ENCODE measurements at regions not wholly inside any gene's neighbourhood (a gene's known extent, or its start where the extent isn't known, plus 50 kb on each side); places are given as distances from the start of the nearest gene placed in this dataset.

- Mint-ChIP-seq H3K4me3 (no peak overlapping the region), H3K36me3 (ENCODE audit: low read depth) (no peaks in the 10 kb centered on the region), H3K9me3 (no peaks in the 10 kb centered on the region), H3K27ac (no peak overlapping the region), H3K4me1 (ENCODE audit: low read depth) (no peaks in the 10 kb centered on the region), H3K27me3 (no peaks in the 10 kb centered on the region)
- ATAC-seq (no peak), DNase-seq (no peak)
- TF ChIP-seq CTCF (IDR thresholded peaks at IDR 0.05): no peak
- CTCF ChIA-PET: no interaction called here
- POLR2A ChIA-PET: no interaction called here
- intact Hi-C loops (cut with micrococcal nuclease): no loop called here
These were observed 163.5 kb downstream of the MBL2 start for GRCh38 chr10:52609071-52609470.

- CTCF ChIA-PET: no interaction called here
- no peaks in the 10 kb centered on the region for H3K36me3 Mint-ChIP-seq (ENCODE audit: low read depth)
- DNase-seq (no peak), ATAC-seq (no peak)
- H3K27me3 Mint-ChIP-seq: no peaks in the 10 kb centered on the region
- H3K27ac Mint-ChIP-seq: no peak overlapping the region
- intact Hi-C loops (cut with micrococcal nuclease): no loop called here
- POLR2A ChIA-PET: no interaction called here
- H3K4me3 Mint-ChIP-seq: no peak overlapping the region
- no peak for TF ChIP-seq CTCF (IDR thresholded peaks at IDR 0.05)
- no peaks in the 10 kb centered on the region for H3K4me1 Mint-ChIP-seq (ENCODE audit: low read depth)
- H3K9me3 Mint-ChIP-seq: no peaks in the 10 kb centered on the region
These were observed 162.9 kb downstream of the MBL2 start for GRCh38 chr10:52609626-52610240.

GRCh38 chr10:52615331-52615730, 157.3 kb downstream of the MBL2 start:
- DNase-seq (no peak), ATAC-seq (no peak)
- Mint-ChIP-seq H3K4me3 (no peak overlapping the region), H3K27me3 (no peaks in the 10 kb centered on the region), H3K27ac (no peak overlapping the region), H3K4me1 (ENCODE audit: low read depth) (no peaks in the 10 kb centered on the region), H3K36me3 (ENCODE audit: low read depth) (no peaks in the 10 kb centered on the region), H3K9me3 (no peaks in the 10 kb centered on the region)
- ChIA-PET POLR2A (no interaction called here), CTCF (no interaction called here)
- intact Hi-C loops (cut with micrococcal nuclease): no loop called here
- TF ChIP-seq CTCF (IDR thresholded peaks at IDR 0.05): no peak

GRCh38 chr10:52615756-52616394, 156.7 kb downstream of the MBL2 start:
- intact Hi-C loops (cut with micrococcal nuclease): no loop called here
- ATAC-seq (no peak), DNase-seq (no peak)
- POLR2A ChIA-PET: no interaction called here
- Mint-ChIP-seq H3K4me1 (ENCODE audit: low read depth) (no peaks in the 10 kb centered on the region), H3K4me3 (no peak overlapping the region), H3K27me3 (no peaks in the 10 kb centered on the region), H3K9me3 (no peaks in the 10 kb centered on the region), H3K27ac (no peak overlapping the region), H3K36me3 (ENCODE audit: low read depth) (no peaks in the 10 kb centered on the region)
- no peak for TF ChIP-seq CTCF (IDR thresholded peaks at IDR 0.05)
- CTCF ChIA-PET: interaction anchor here (1.2 kb wide), 1 partner anchor 151 kb away, joined by 3 read pairs; no protein-coding TSS in a partner anchor

- no peak overlapping the region for H3K4me3 Mint-ChIP-seq
- ChIA-PET CTCF (interaction anchor here (1.2 kb wide), 1 partner anchor 151 kb away, joined by 3 read pairs; no protein-coding TSS in a partner anchor), POLR2A (no interaction called here)
- no peaks in the 10 kb centered on the region for H3K27me3 Mint-ChIP-seq
- H3K9me3 Mint-ChIP-seq: no peaks in the 10 kb centered on the region
- intact Hi-C loops (cut with micrococcal nuclease): no loop called here
- H3K4me1 Mint-ChIP-seq (ENCODE audit: low read depth): no peaks in the 10 kb centered on the region
- H3K36me3 Mint-ChIP-seq (ENCODE audit: low read depth): no peaks in the 10 kb centered on the region
- no peak for TF ChIP-seq CTCF (IDR thresholded peaks at IDR 0.05)
- no peak for ATAC-seq
- DNase-seq: no peak
- no peak overlapping the region for H3K27ac Mint-ChIP-seq
These were observed 156.2 kb downstream of the MBL2 start for GRCh38 chr10:52616395-52616764.

Data from activated CD8-positive, alpha-beta T cell treated with anti-CD3 and anti-CD28 coated beads for 36 hours (primary cell).